K562 (cell line): ENCODE measurements at regions not wholly inside any gene's neighbourhood (a gene's known extent, or its start where the extent isn't known, plus 50 kb on each side); places are given as distances from the start of the nearest gene placed in this dataset.

ENCODE experiments used
- ATAC-seq: fragments of 200-7000 bp; cut with Tn5 transposase; 3 replicates; pipeline ENCODE4 v1.9.1; 2020; ENCODE audit warnings: moderate library complexity
- BruUV-seq: library from RNA; stranded (reverse); fragments of 400-500 nt; replicated peaks from 2 replicates; lab custom pipeline; 2021; lab: Mats Ljungman, UMichigan
- CTCF ChIA-PET: fragments of 300-600 bp; formaldehyde crosslinking; extraction: SDS; loops from one replicate; lab custom pipeline; 2021; ENCODE audit warnings: low intra/inter-chr PET ratio; lab: Yijun Ruan, JAX
- POLR2A ChIA-PET: fragments of 300-600, 350-650 bp; sonication (Branson Sonifier 250); formaldehyde crosslinking; extraction: SDS; loops from one replicate; lab custom pipeline; 2021; ENCODE audit warnings: antibody characterized with exemption, inconsistent platforms; lab: Yijun Ruan, JAX
- DNase-seq, 4 experiments: peaks; one replicate each; pipeline versions ENCODE4 v3.0.0 to v3.0.0-alpha.2; 2011 to 2018; ENCODE audit warnings: low spot score in 3 of 4, mixed read lengths in 3 of 4; ENCODE audit errors: extremely low read depth in 1 of 4
- FAIRE-seq: peaks from 2 replicates; lab custom pipeline; 2011; peaks lifted over from hg19 to GRCh38; lab: Jason Lieb, UNC
- H2AFZ ChIP-seq: 2 replicates; pipeline ENCODE4 v1.6.0; 2011; ENCODE audit warnings: low read depth, low read length, control low read depth, inconsistent platforms
- H3K27ac ChIP-seq: fragments of 200-600 bp; 3 replicates; pipeline ENCODE4 v1.8.0; 2011; ENCODE audit warnings: low read depth, mild to moderate bottlenecking, control low read depth, inconsistent platforms, low read length, moderate library complexity, mixed read lengths; ENCODE audit errors: extremely low read depth
- H3K27me3 ChIP-seq, 2 experiments: fragments of 300-600 bp in 1 of 2; 2 replicates in 1 of 2; 3 replicates in 1 of 2; pipeline versions ENCODE4 v1.6.0 to v1.8.0; 2011; ENCODE audit warnings: inconsistent platforms in 2 of 2, low read length in 2 of 2, mild to moderate bottlenecking in 1 of 2, mixed read lengths in 1 of 2, moderate library complexity in 1 of 2; ENCODE audit not compliant: control insufficient read depth in 2 of 2, insufficient read depth in 2 of 2
- H3K36me3 ChIP-seq: fragments of 300-600 bp; 3 replicates; pipeline ENCODE4 v1.8.0; 2011; ENCODE audit warnings: mild to moderate bottlenecking, low read length, inconsistent platforms; ENCODE audit not compliant: control insufficient read depth, insufficient read depth
- H3K4me1 ChIP-seq, 2 experiments: fragments of 200-600 bp in 1 of 2; replicated peaks in 1 of 2; 2 replicates in 1 of 2; 3 replicates in 1 of 2; pipeline versions ENCODE4 v1.5.1 to v1.8.0; 2011; ENCODE audit warnings: inconsistent platforms in 2 of 2, low read length in 2 of 2, mild to moderate bottlenecking in 1 of 2, mixed read lengths in 1 of 2, moderate library complexity in 1 of 2; ENCODE audit not compliant: control insufficient read depth in 2 of 2, insufficient read depth in 2 of 2
- H3K4me2 ChIP-seq: 2 replicates; pipeline ENCODE4 v1.6.1; 2011; ENCODE audit warnings: low read length, control low read depth, inconsistent platforms, mixed read lengths; ENCODE audit not compliant: insufficient read depth
- H3K4me3 ChIP-seq: fragments of 200-600 bp; sonication (generic), shearing (Covaris generic); 2 replicates; pipeline ENCODE4 v1.5.1; 2016; ENCODE audit warnings: control low read depth, inconsistent platforms
- H3K79me2 ChIP-seq: fragments of 200-600 bp; 3 replicates; pipeline ENCODE4 v1.8.0; 2011; ENCODE audit warnings: low read length, inconsistent platforms; ENCODE audit not compliant: control insufficient read depth, insufficient read depth
- H3K9ac ChIP-seq, 2 experiments: 2 replicates each; pipeline versions ENCODE4 v1.6.0 to v1.6.1; 2011; ENCODE audit warnings: low read depth in 2 of 2, low read length in 2 of 2, control low read depth in 1 of 2, inconsistent platforms in 1 of 2, mild to moderate bottlenecking in 1 of 2, mixed read lengths in 1 of 2; ENCODE audit not compliant: insufficient read depth in 1 of 2
- H3K9me1 ChIP-seq: one replicate; pipeline ENCODE4 v1.6.0; 2011; ENCODE audit warnings: inconsistent platforms, mild to moderate bottlenecking, low read length, moderate library complexity; ENCODE audit not compliant: control insufficient read depth, insufficient read depth
- H3K9me3 ChIP-seq: replicated peaks from 2 replicates; pipeline ENCODE4 v1.5.1; 2011; ENCODE audit warnings: low read depth, low read length, inconsistent platforms; ENCODE audit not compliant: control insufficient read depth, insufficient read depth
- H4K20me1 ChIP-seq: replicated peaks from 2 replicates; pipeline ENCODE4 v1.6.1; 2011; ENCODE audit warnings: low read length, inconsistent platforms, mixed read lengths; ENCODE audit not compliant: control insufficient read depth, insufficient read depth
- HCFC1 ChIP-seq: IDR thresholded peaks from 2 replicates; pipeline ENCODE4 v1.6.1; 2012; ENCODE audit warnings: low read depth, low read length, improper control_type of control experiment
- MAFG ChIP-seq: fragments of 450-650 bp; conservative IDR thresholded peaks from 2 replicates; pipeline ENCODE4 v1.6.1; 2016; ENCODE audit warnings: missing genetic modification characterization, missing compliant biosample characterization
- MEIS2 ChIP-seq: fragments of 450-650 bp; IDR thresholded peaks from 2 replicates; pipeline ENCODE4 v1.6.1; 2014; ENCODE audit warnings: mild to moderate bottlenecking; ENCODE audit not compliant: partially characterized antibody
- SAP30 ChIP-seq: fragments of 200-600 bp; sonication (generic); IDR thresholded peaks from 2 replicates; pipeline ENCODE4 v1.6.1; 2012; ENCODE audit warnings: borderline replicate concordance, low read depth, mild to moderate bottlenecking, moderate library complexity, low read length, control low read depth, inconsistent platforms; ENCODE audit not compliant: insufficient read depth, poor library complexity, severe bottlenecking
- SLC30A9 ChIP-seq: fragments of 250-450 bp; sonication (Bioruptor Pico); IDR thresholded peaks from 2 replicates; pipeline ENCODE4 v1.8.0; 2022; ENCODE audit warnings: mild to moderate bottlenecking, moderate library complexity
- ZBTB17 ChIP-seq: fragments of 450-650 bp; formaldehyde crosslinking; IDR thresholded peaks from 2 replicates; pipeline ENCODE4 v1.4.0; 2020; ENCODE audit warnings: mild to moderate bottlenecking
- WGBS: fragments of 100-300 bp; shearing (Covaris generic); methylation state at CpG from one replicate; pipeline ENCODE4 v1.1.6; 2016; ENCODE audit warnings: low coverage, mixed read lengths; ENCODE audit not compliant: insufficient coverage; ENCODE audit errors: missing lambda C conversion rate; 5-methylcytosine and 5-hydroxymethylcytosine counted together
- in situ Hi-C: fragments of 300-500 bp; cut with MboI; formaldehyde crosslinking; loops from 4 replicates; pipeline ENCODE4 v1.15.0; 2018; ENCODE audit warnings: inconsistent platforms, mixed read lengths
- intact Hi-C: fragments of 100-400 bp; cut with micrococcal nuclease; formaldehyde crosslinking; loops from 2 replicates; pipeline ENCODE4 v1.14.2; 2022
- TF ChIP-seq, protein P1 (sequence below): fragments of 450-650 bp; IDR thresholded peaks from 2 replicates; pipeline ENCODE4 v1.6.1; 2016; ENCODE audit warnings: low read depth

DNA sequence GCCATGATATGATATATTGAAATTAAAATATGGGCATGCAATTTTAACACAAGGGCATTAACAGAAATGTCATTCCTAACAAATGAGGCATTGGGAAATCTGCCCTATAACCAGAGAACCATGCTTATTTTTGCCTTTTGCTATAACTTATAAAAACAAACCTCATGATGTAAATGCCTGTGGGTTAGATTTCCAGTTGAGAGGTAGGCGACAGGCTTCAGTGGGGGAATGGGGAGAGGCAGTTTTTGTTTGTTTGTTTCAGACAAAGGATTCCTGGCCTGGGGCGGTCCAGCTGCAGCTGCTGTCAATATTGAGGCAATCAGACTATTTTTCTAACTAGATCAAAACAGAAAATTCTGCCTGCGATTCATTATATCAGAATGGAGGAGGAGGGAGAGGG is 490.4 kb upstream of the CFAP20DC start:
- FAIRE-seq (no peak), DNase-seq (no peak), ATAC-seq (no peak)
- Histone ChIP-seq H4K20me1 (no peaks in the 10 kb centered on the region), H3K4me1 (no peaks in the 10 kb centered on the region; a peak in 2 of 5 replicates), H3K9me3 (no peaks in the 10 kb centered on the region), H3K36me3 (no peaks in the 10 kb centered on the region), H3K27me3 (no peaks in the 10 kb centered on the region), H3K9me1 (no peaks in the 10 kb centered on the region), H3K4me3 (no peak overlapping the region), H3K4me2 (no peak overlapping the region), H3K79me2 (no peaks in the 10 kb centered on the region), H2AFZ (no peak overlapping the region), H3K27ac (no peak overlapping the region), H3K9ac (no peak overlapping the region)
- TF ChIP-seq MEIS2, result no peak
- no peak for TF ChIP-seq SAP30
- TF ChIP-seq HCFC1, result no peak
- no peak for TF ChIP-seq SLC30A9
- TF ChIP-seq, protein P1, sequence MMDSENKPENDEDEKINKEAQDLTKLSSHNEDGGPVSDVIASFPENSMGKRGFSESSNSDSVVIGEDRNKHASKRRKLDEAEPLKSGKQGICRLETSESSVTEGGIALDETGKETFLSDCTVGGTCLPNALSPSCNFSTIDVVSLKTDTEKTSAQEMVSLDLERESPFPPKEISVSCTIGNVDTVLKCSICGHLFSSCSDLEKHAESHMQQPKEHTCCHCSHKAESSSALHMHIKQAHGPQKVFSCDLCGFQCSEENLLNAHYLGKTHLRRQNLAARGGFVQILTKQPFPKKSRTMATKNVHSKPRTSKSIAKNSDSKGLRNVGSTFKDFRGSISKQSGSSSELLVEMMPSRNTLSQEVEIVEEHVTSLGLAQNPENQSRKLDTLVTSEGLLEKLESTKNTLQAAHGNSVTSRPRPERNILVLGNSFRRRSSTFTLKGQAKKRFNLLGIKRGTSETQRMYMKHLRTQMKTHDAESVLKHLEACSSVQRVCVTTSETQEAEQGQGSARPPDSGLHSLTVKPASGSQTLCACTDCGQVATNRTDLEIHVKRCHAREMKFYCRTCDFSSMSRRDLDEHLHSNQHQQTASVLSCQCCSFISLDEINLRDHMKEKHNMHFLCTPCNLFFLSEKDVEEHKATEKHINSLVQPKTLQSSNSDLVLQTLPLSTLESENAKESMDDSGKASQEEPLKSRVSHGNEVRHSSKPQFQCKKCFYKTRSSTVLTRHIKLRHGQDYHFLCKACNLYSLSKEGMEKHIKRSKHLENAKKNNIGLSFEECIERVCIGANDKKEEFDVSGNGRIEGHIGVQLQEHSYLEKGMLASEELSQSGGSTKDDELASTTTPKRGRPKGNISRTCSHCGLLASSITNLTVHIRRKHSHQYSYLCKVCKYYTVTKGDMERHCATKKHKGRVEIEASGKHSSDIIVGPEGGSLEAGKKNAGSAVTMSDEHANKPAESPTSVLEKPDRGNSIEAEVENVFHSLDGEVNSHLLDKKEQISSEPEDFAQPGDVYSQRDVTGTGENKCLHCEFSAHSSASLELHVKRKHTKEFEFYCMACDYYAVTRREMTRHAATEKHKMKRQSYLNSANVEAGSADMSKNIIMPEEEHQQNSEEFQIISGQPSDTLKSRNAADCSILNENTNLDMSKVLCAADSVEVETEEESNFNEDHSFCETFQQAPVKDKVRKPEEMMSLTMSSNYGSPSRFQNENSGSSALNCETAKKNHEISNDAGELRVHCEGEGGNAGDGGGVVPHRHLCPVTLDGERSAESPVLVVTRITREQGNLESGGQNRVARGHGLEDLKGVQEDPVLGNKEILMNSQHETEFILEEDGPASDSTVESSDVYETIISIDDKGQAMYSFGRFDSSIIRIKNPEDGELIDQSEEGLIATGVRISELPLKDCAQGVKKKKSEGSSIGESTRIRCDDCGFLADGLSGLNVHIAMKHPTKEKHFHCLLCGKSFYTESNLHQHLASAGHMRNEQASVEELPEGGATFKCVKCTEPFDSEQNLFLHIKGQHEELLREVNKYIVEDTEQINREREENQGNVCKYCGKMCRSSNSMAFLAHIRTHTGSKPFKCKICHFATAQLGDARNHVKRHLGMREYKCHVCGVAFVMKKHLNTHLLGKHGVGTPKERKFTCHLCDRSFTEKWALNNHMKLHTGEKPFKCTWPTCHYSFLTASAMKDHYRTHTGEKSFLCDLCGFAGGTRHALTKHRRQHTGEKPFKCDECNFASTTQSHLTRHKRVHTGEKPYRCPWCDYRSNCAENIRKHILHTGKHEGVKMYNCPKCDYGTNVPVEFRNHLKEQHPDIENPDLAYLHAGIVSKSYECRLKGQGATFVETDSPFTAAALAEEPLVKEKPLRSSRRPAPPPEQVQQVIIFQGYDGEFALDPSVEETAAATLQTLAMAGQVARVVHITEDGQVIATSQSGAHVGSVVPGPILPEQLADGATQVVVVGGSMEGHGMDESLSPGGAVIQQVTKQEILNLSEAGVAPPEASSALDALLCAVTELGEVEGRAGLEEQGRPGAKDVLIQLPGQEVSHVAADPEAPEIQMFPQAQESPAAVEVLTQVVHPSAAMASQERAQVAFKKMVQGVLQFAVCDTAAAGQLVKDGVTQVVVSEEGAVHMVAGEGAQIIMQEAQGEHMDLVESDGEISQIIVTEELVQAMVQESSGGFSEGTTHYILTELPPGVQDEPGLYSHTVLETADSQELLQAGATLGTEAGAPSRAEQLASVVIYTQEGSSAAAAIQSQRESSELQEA, result no peak
- no peak for TF ChIP-seq MAFG (tag)
- no peak for TF ChIP-seq ZBTB17 (CRISPR knock-in tag)
- ChIA-PET POLR2A (no interaction called here), CTCF (no interaction called here)
- 5% methylated on average over 3 of the region's 3 CpGs for WGBS
- in situ Hi-C loops (no loop called here), intact Hi-C loops (no loop called here)
- no TSS peak for BruUV-seq
